CD4-positive, alpha-beta memory T cell (primary cell): ENCODE measurements at regions not wholly inside any gene's neighbourhood (a gene's known extent, or its start where the extent isn't known, plus 50 kb on each side); places are given as distances from the start of the nearest gene placed in this dataset.
"Not testable (repeated sequence)": the region's sequence is repeated elsewhere in the genome, so short reads cannot be mapped to it uniquely, and the experiment has no call there.

Source experiments
- CTCF ChIA-PET: fragments of 350-600 bp; sonication (Branson Sonifier 250); formaldehyde crosslinking; loops from one replicate; lab custom pipeline; 2021; ENCODE audit warnings: inconsistent platforms; ENCODE audit not compliant: partially characterized antibody; lab: Charles Lee
- POLR2A ChIA-PET: fragments of 350-600 bp; sonication (Branson Sonifier 250); formaldehyde crosslinking; loops from one replicate; lab custom pipeline; 2021; ENCODE audit not compliant: partially characterized antibody; lab: Charles Lee
- DNase-seq, 5 donors: peaks; one replicate each; pipeline versions ENCODE4 v3.0.0 to v3.0.0-alpha.2; 2020 to 2022; ENCODE audit warnings: mixed read lengths in 1 of 5
- H3K27ac ChIP-seq: one replicate; pipeline ENCODE4 v1.7.0; 2013; ENCODE audit warnings: low read depth, low read length
- H3K27me3 ChIP-seq: 2 replicates; pipeline ENCODE4 v1.7.0; 2013; ENCODE audit warnings: mild to moderate bottlenecking, low read length, moderate library complexity; ENCODE audit not compliant: insufficient read depth
- H3K36me3 ChIP-seq: 2 replicates; pipeline ENCODE4 v1.7.0; 2013; ENCODE audit warnings: mild to moderate bottlenecking, low read length, moderate library complexity; ENCODE audit not compliant: insufficient read depth
- H3K4me1 ChIP-seq: 2 replicates; pipeline ENCODE4 v1.7.0; 2013; ENCODE audit warnings: mild to moderate bottlenecking, low read length, moderate library complexity; ENCODE audit not compliant: insufficient read depth
- H3K4me3 ChIP-seq, 2 donors: one replicate each; pipeline ENCODE4 v1.7.0; 2013; ENCODE audit warnings: low read length in 2 of 2, mild to moderate bottlenecking in 1 of 2
- H3K9me3 ChIP-seq, 2 donors: one replicate each; pipeline ENCODE4 v1.7.0; 2013; ENCODE audit warnings: low read length in 2 of 2, control low read depth in 1 of 2; ENCODE audit not compliant: control insufficient read depth in 1 of 2
- H3K27ac Mint-ChIP-seq, 7 donors: one replicate each; pipeline ENCODE4 v1.8.0; 2020 to 2021; ENCODE audit warnings: mixed read lengths in 7 of 7, mild to moderate bottlenecking in 6 of 7, inconsistent platforms in 3 of 7, moderate library complexity in 3 of 7
- H3K27me3 Mint-ChIP-seq, 2 donors: one replicate each; pipeline ENCODE4 v1.8.0; 2020 to 2021; ENCODE audit warnings: mixed read lengths in 2 of 2
- H3K36me3 Mint-ChIP-seq, 2 donors: one replicate each; pipeline ENCODE4 v1.8.0; 2020 to 2021; ENCODE audit warnings: mixed read lengths in 2 of 2, inconsistent platforms in 1 of 2, mild to moderate bottlenecking in 1 of 2
- H3K4me1 Mint-ChIP-seq, 4 donors: one replicate each; pipeline ENCODE4 v1.8.0; 2020 to 2021; ENCODE audit warnings: mixed read lengths in 4 of 4, mild to moderate bottlenecking in 1 of 4
- H3K4me3 Mint-ChIP-seq, 8 donors: one replicate each; pipeline ENCODE4 v1.8.0; 2020 to 2021; ENCODE audit warnings: mixed read lengths in 8 of 8, mild to moderate bottlenecking in 7 of 8, moderate library complexity in 6 of 8, inconsistent platforms in 3 of 8
- H3K9me3 Mint-ChIP-seq, 8 donors: one replicate each; pipeline ENCODE4 v1.8.0; 2020 to 2021; ENCODE audit warnings: mixed read lengths in 8 of 8, mild to moderate bottlenecking in 5 of 8, inconsistent platforms in 3 of 8, moderate library complexity in 1 of 8
- intact Hi-C: fragments of 100-400 bp; cut with micrococcal nuclease; formaldehyde crosslinking; loops from one replicate; pipeline ENCODE4 v1.15.1; 2023

- Histone ChIP-seq H3K9me3 (no peaks in the 10 kb centered on the region), H3K27me3 (no peaks in the 10 kb centered on the region), H3K36me3 (no peaks in the 10 kb centered on the region), H3K4me3 (no peak overlapping the region), H3K27ac (no peak overlapping the region), H3K4me1 (no peaks in the 10 kb centered on the region)
- Mint-ChIP-seq H3K4me1 (no peaks in the 10 kb centered on the region), H3K9me3 (no peaks in the 10 kb centered on the region), H3K36me3 (no peaks in the 10 kb centered on the region), H3K4me3 (no peak overlapping the region), H3K27ac (no peak overlapping the region), H3K27me3 (peaks cover 0 to 1% of the 10 kb centered on the region in 2 donors)
- DNase-seq: no peak
- intact Hi-C loops: no loop called here
- POLR2A ChIA-PET: no interaction called here
- CTCF ChIA-PET: no interaction called here
These were observed 161.0 kb downstream of the SKIDA1 start for GRCh38 chr10:21364196-21365114.

- Mint-ChIP-seq H3K9me3 (no peaks in the 10 kb centered on the region), H3K27ac (no peak overlapping the region), H3K36me3 (no peaks in the 10 kb centered on the region), H3K4me3 (no peak overlapping the region), H3K27me3 (peaks cover 0 to 1% of the 10 kb centered on the region in 2 donors), H3K4me1 (no peaks in the 10 kb centered on the region)
- no peak overlapping the region for H3K4me3 ChIP-seq
- no peaks in the 10 kb centered on the region for H3K9me3 ChIP-seq
- H3K36me3 ChIP-seq: no peaks in the 10 kb centered on the region
- no peaks in the 10 kb centered on the region for H3K4me1 ChIP-seq
- intact Hi-C loops: no loop called here
- POLR2A ChIA-PET: no interaction called here
- no peak overlapping the region for H3K27ac ChIP-seq
- no peaks in the 10 kb centered on the region for H3K27me3 ChIP-seq
- CTCF ChIA-PET: no interaction called here
- no peak for DNase-seq
These were observed 161.8 kb downstream of the SKIDA1 start for GRCh38 chr10:21363731-21364104.

- intact Hi-C loops: no loop called here
- Mint-ChIP-seq H3K27ac (no peak overlapping the region), H3K36me3 (no peaks in the 10 kb centered on the region), H3K4me1 (no peaks in the 10 kb centered on the region), H3K27me3 (peaks cover 0 to 1% of the 10 kb centered on the region in 2 donors), H3K4me3 (no peak overlapping the region), H3K9me3 (no peaks in the 10 kb centered on the region)
- no peaks in the 10 kb centered on the region for H3K27me3 ChIP-seq
- H3K36me3 ChIP-seq: no peaks in the 10 kb centered on the region
- H3K9me3 ChIP-seq: no peaks in the 10 kb centered on the region
- no peak overlapping the region for H3K27ac ChIP-seq
- CTCF ChIA-PET: no interaction called here
- POLR2A ChIA-PET: no interaction called here
- no peak for DNase-seq
- no peaks in the 10 kb centered on the region for H3K4me1 ChIP-seq
- H3K4me3 ChIP-seq: no peak overlapping the region
These were observed 162.3 kb downstream of the SKIDA1 start for GRCh38 chr10:21363092-21363730.

GRCh38 chr10:21359202-21359601 lies 166.3 kb downstream of the SKIDA1 start:
- no peaks in the 10 kb centered on the region for H3K4me1 ChIP-seq
- Mint-ChIP-seq H3K4me1 (no peaks in the 10 kb centered on the region), H3K27ac (no peak overlapping the region), H3K27me3 (peaks cover 4 to 7% of the 10 kb centered on the region in 2 donors), H3K4me3 (no peak overlapping the region), H3K36me3 (no peaks in the 10 kb centered on the region), H3K9me3 (no peaks in the 10 kb centered on the region)
- intact Hi-C loops: no loop called here
- no peak for DNase-seq
- CTCF ChIA-PET: no interaction called here
- H3K27me3 ChIP-seq: no peaks in the 10 kb centered on the region
- H3K9me3 ChIP-seq: no peaks in the 10 kb centered on the region
- H3K27ac ChIP-seq: no peak overlapping the region
- H3K4me3 ChIP-seq: no peak overlapping the region
- POLR2A ChIA-PET: no interaction called here
- no peaks in the 10 kb centered on the region for H3K36me3 ChIP-seq

GRCh38 chr10:21355591-21356011 lies 169.9 kb downstream of the SKIDA1 start:
- no peaks in the 10 kb centered on the region for H3K4me1 Mint-ChIP-seq
- no peak overlapping the region for H3K4me3 Mint-ChIP-seq
- H3K4me1 ChIP-seq: no peaks in the 10 kb centered on the region
- H3K36me3 Mint-ChIP-seq: no peaks in the 10 kb centered on the region
- intact Hi-C loops: no loop called here
- no peak overlapping the region for H3K27ac ChIP-seq
- ChIA-PET CTCF (no interaction called here), POLR2A (no interaction called here)
- no peaks in the 10 kb centered on the region for H3K9me3 ChIP-seq
- no peaks in the 10 kb centered on the region for H3K36me3 ChIP-seq
- DNase-seq: no peak
- no peak overlapping the region for H3K27ac Mint-ChIP-seq
- H3K27me3 Mint-ChIP-seq: peaks cover 2 to 7% of the 10 kb centered on the region in 2 donors
- no peak overlapping the region for H3K4me3 ChIP-seq
- H3K27me3 ChIP-seq: no peaks in the 10 kb centered on the region
- H3K9me3 Mint-ChIP-seq: peaks cover 0 to 2% (median 0%) of the 10 kb centered on the region in 8 donors

- H3K9me3 ChIP-seq: no peaks in the 10 kb centered on the region
- no peaks in the 10 kb centered on the region for H3K4me1 Mint-ChIP-seq
- ChIA-PET CTCF (no interaction called here), POLR2A (no interaction called here)
- no peaks in the 10 kb centered on the region for H3K36me3 Mint-ChIP-seq
- no peak overlapping the region for H3K27ac Mint-ChIP-seq
- no peak overlapping the region for H3K4me3 Mint-ChIP-seq
- no peaks in the 10 kb centered on the region for H3K4me1 ChIP-seq
- H3K9me3 Mint-ChIP-seq: peaks cover 0 to 5% (median 0%) of the 10 kb centered on the region in 8 donors
- H3K27ac ChIP-seq: no peak overlapping the region
- no peaks in the 10 kb centered on the region for H3K36me3 ChIP-seq
- H3K4me3 ChIP-seq: no peak overlapping the region
- intact Hi-C loops: no loop called here
- DNase-seq: no peak
- H3K27me3 ChIP-seq: no peaks in the 10 kb centered on the region
- H3K27me3 Mint-ChIP-seq: peaks cover under 1 to 9% of the 10 kb centered on the region in 2 donors
These were observed 172.6 kb downstream of the SKIDA1 start for GRCh38 chr10:21352886-21353285.

- DNase-seq, H3K36me3 ChIP-seq, H3K4me1 ChIP-seq, H3K4me3 Mint-ChIP-seq, H3K4me1 Mint-ChIP-seq, CTCF ChIA-PET, POLR2A ChIA-PET, intact Hi-C loops, H3K36me3 Mint-ChIP-seq, H3K9me3 Mint-ChIP-seq, H3K27ac Mint-ChIP-seq, H3K27me3 ChIP-seq, H3K27me3 Mint-ChIP-seq, H3K27ac ChIP-seq, H3K4me3 ChIP-seq, H3K9me3 ChIP-seq: not testable (repeated sequence)
These were observed 173.9 kb downstream of the SKIDA1 start for GRCh38 chr10:21351594-21351993.
